Spleen (tissue), 11 donors: ENCODE measurements at regions not wholly inside any gene's neighbourhood (a gene's known extent, or its start where the extent isn't known, plus 50 kb on each side); places are given as distances from the start of the nearest gene placed in this dataset.

Source experiments
- DNase-seq: peaks from one replicate; pipeline ENCODE4 v3.0.0-alpha.2; 2020
- H3K27ac ChIP-seq, 8 donors: fragments of 200-600 bp; sonication (generic) in 7 of 8; 1 replicate in 4 of 8; 2 replicates in 4 of 8; pipeline versions ENCODE4 v1.5.0 to v1.8.0; 2016 to 2021; ENCODE audit warnings: inconsistent platforms in 4 of 8, mild to moderate bottlenecking in 4 of 8, moderate library complexity in 1 of 8
- H3K27me3 ChIP-seq, 7 donors: fragments of 200-600 bp; sonication (generic) in 6 of 7; replicated peaks in 1 of 7; 1 replicate in 4 of 7; 2 replicates in 3 of 7; pipeline versions ENCODE4 v1.5.0 to v1.8.0; 2016 to 2021; ENCODE audit warnings: inconsistent platforms in 3 of 7, mild to moderate bottlenecking in 1 of 7
- H3K36me3 ChIP-seq, 6 donors: fragments of 200-600 bp; sonication (generic) in 5 of 6; 1 replicate in 4 of 6; 2 replicates in 2 of 6; pipeline versions ENCODE4 v1.5.0 to v1.8.0; 2016 to 2021; ENCODE audit warnings: inconsistent platforms in 2 of 6
- H3K4me1 ChIP-seq, 6 donors: fragments of 200-600 bp; sonication (generic) in 5 of 6; 1 replicate in 3 of 6; 2 replicates in 3 of 6; pipeline versions ENCODE4 v1.5.0 to v1.8.0; 2016 to 2021; ENCODE audit warnings: inconsistent platforms in 3 of 6
- H3K4me3 ChIP-seq, 8 donors: fragments of 200-600 bp; sonication (generic) in 7 of 8; 1 replicate in 4 of 8; 2 replicates in 4 of 8; pipeline versions ENCODE4 v1.5.0 to v1.8.0; 2016 to 2021; ENCODE audit warnings: inconsistent platforms in 4 of 8, mild to moderate bottlenecking in 4 of 8, moderate library complexity in 2 of 8
- H3K9me3 ChIP-seq, 8 donors: fragments of 200-600 bp; sonication (generic) in 7 of 8; 1 replicate in 4 of 8; 2 replicates in 4 of 8; pipeline versions ENCODE4 v1.5.0 to v1.8.0; 2016 to 2021; ENCODE audit warnings: inconsistent platforms in 4 of 8
- CTCF ChIP-seq, 11 experiments: fragments of 200-600 bp in 7 of 11; fragments of 450-650 bp in 4 of 11; sonication (generic) in 4 of 11; IDR thresholded peaks in 8 of 11; conservative IDR thresholded peaks in 3 of 11; 1 replicate in 7 of 11; 2 replicates in 4 of 11; pipeline versions ENCODE4 v1.4.0 to v1.8.0; 2016 to 2021; ENCODE audit warnings: antibody characterized with exemption in 11 of 11, inconsistent platforms in 4 of 11, mild to moderate bottlenecking in 1 of 11
- POLR2A ChIP-seq, 3 donors: fragments of 450-650 bp; IDR thresholded peaks; one replicate each; pipeline ENCODE4 v1.5.1; 2017; ENCODE audit warnings: antibody characterized with exemption in 3 of 3, mild to moderate bottlenecking in 1 of 3
- POLR2AphosphoS5 ChIP-seq, 3 donors: sonication (generic); formaldehyde crosslinking; IDR thresholded peaks; one replicate each; pipeline ENCODE4 v1.5.1; 2017; ENCODE audit warnings: antibody characterized with exemption in 3 of 3
- WGBS, 5 donors: extraction: QIAGEN DNeasy Blood & Tissue Kit in 3 of 5; methylation state at CpG; one replicate each; pipeline versions ENCODE4 v1.1.5 to v1.1.7; 2013 to 2018; 5-methylcytosine and 5-hydroxymethylcytosine counted together
- intact Hi-C: fragments of 100-400 bp; cut with DNase I; formaldehyde crosslinking; loops from one replicate; pipeline ENCODE4 v1.15.0; 2023; ENCODE audit warnings: low total_unique reads
- donor health status: healthy with polysubstance abuse.
- donor health status: DM: no; HTN: no; CAD: no; lungs with moderate emphysema.
- donor health status: DM: no; HTN: no; CAD: no.
- donor health status: Bipolar disorder and iron deficiency.
- donor health status: healthy.
- donor health status: DM: no; HTN: no; CAD: no.
- donor health status: DM: yes; HTN: yes; CAD: no.

- Histone ChIP-seq H3K27ac (no peak overlapping the region), H3K4me1 (no peaks in the 10 kb centered on the region), H3K27me3 (no peaks in the 10 kb centered on the region), H3K36me3 (no peaks in the 10 kb centered on the region), H3K4me3 (no peak overlapping the region), H3K9me3 (no peaks in the 10 kb centered on the region)
- WGBS, 5 donors = 87 to 100% (median 93%) methylated on average over 1 of the region's 1 CpG
- no peak for TF ChIP-seq CTCF (IDR thresholded peaks at IDR 0.05 in 8 of 11, conservative IDR thresholded peaks at IDR 0.05 in 3 of 11)
- no peak for TF ChIP-seq POLR2AphosphoS5 (IDR thresholded peaks at IDR 0.05)
- TF ChIP-seq POLR2A (IDR thresholded peaks at IDR 0.05) = no peak
- DNase-seq = no peak
- intact Hi-C loops = no loop called here
These were observed 391.9 kb downstream of the DMRT2 start for GRCh38 chr9:1442105-1442504.

- Histone ChIP-seq H3K36me3 (no peaks in the 10 kb centered on the region), H3K27me3 (no peaks in the 10 kb centered on the region), H3K4me1 (no peaks in the 10 kb centered on the region), H3K4me3 (no peak overlapping the region), H3K9me3 (no peaks in the 10 kb centered on the region), H3K27ac (no peak overlapping the region)
- 50 to 78% (median 74%) methylated on average over 1 of the region's 1 CpG for WGBS, 5 donors
- intact Hi-C loops = no loop called here
- TF ChIP-seq POLR2A (IDR thresholded peaks at IDR 0.05) (no peak), CTCF (IDR thresholded peaks at IDR 0.05 in 8 of 11, conservative IDR thresholded peaks at IDR 0.05 in 3 of 11) (no peak), POLR2AphosphoS5 (IDR thresholded peaks at IDR 0.05) (no peak)
- DNase-seq = no peak
These were observed 393.3 kb downstream of the DMRT2 start for GRCh38 chr9:1443450-1443849.

GRCh38 chr9:1446671-1447070 is 396.5 kb downstream of the DMRT2 start:
- H3K4me1 ChIP-seq = no peaks in the 10 kb centered on the region
- H3K27me3 ChIP-seq = no peaks in the 10 kb centered on the region
- intact Hi-C loops = no loop called here
- no peak for DNase-seq
- no peaks in the 10 kb centered on the region for H3K9me3 ChIP-seq
- no peak overlapping the region for H3K27ac ChIP-seq
- no peaks in the 10 kb centered on the region for H3K36me3 ChIP-seq
- no peak overlapping the region for H3K4me3 ChIP-seq
- 69 to 75% (median 71%) methylated on average over 2 of the region's 2 CpGs for WGBS, 5 donors
- TF ChIP-seq CTCF (IDR thresholded peaks at IDR 0.05 in 8 of 11, conservative IDR thresholded peaks at IDR 0.05 in 3 of 11) = no peak
- no peak for TF ChIP-seq POLR2AphosphoS5 (IDR thresholded peaks at IDR 0.05)
- no peak for TF ChIP-seq POLR2A (IDR thresholded peaks at IDR 0.05)

DNA sequence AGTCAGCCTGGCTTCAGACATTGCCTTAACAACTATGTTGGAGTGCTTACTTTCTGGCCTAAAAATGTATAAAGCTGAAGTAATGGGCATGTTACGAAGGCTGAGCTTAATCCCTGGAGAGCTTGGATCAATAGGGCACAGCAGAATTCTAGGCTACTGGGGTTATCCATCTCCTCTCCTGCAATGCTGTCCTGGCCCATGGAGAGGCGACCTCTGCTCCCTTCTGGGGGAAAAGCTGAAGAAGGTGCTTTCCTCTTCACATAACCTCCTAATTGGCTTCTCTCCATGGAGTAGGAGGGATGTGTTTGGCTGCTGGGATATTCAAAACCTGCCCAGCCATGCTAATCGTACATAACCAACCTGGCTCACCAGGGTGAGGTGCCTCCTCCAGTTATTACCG is 403.5 kb downstream of the DMRT2 start:
- no peak overlapping the region for H3K27ac ChIP-seq
- intact Hi-C loops = no loop called here
- no peak for DNase-seq
- TF ChIP-seq POLR2AphosphoS5 (IDR thresholded peaks at IDR 0.05) = no peak
- TF ChIP-seq POLR2A (IDR thresholded peaks at IDR 0.05) = no peak
- no peak for TF ChIP-seq CTCF (IDR thresholded peaks at IDR 0.05 in 8 of 11, conservative IDR thresholded peaks at IDR 0.05 in 3 of 11)
- H3K27me3 ChIP-seq = no peaks in the 10 kb centered on the region
- H3K9me3 ChIP-seq = no peaks in the 10 kb centered on the region
- H3K4me1 ChIP-seq = no peaks in the 10 kb centered on the region
- H3K36me3 ChIP-seq = no peaks in the 10 kb centered on the region
- H3K4me3 ChIP-seq = no peak overlapping the region
- 63 to 91% (median 71%) methylated on average over 4 of the region's 4 CpGs for WGBS, 5 donors
